CD4-positive, alpha-beta T cell treated with Interleukin-17A for 4 hours (primary cell): ENCODE measurements at regions not wholly inside any gene's neighbourhood (a gene's known extent, or its start where the extent isn't known, plus 50 kb on each side); places are given as distances from the start of the nearest gene placed in this dataset.
"Not testable (repeated sequence)": the region's sequence is repeated elsewhere in the genome, so short reads cannot be mapped to it uniquely, and the experiment has no call there.

Experiments
- DNase-seq: peaks from one replicate; pipeline ENCODE4 v3.0.0-alpha.2; 2020; ENCODE audit warnings: mixed read lengths

DNA sequence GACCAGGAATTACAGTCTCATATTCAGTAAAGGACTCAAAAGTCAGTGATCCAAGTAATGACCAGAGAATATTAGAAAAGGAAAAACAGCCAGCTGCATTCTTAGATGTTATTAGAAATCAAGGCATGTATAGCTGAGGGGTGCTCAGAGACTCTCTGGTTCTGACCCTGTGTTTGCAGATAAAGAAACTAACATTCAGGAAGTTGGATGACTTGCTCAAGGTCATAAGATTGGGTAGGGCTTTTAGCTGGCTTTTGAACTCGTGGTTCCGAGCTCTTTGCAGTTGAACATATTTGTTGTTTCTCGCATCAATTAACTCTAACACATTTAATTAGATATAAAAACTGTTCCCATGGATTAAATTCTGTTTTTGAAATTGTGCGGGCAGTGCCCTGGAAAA, 62.5 kb upstream of the ENPP6 start:
- no peak for DNase-seq

DNA sequence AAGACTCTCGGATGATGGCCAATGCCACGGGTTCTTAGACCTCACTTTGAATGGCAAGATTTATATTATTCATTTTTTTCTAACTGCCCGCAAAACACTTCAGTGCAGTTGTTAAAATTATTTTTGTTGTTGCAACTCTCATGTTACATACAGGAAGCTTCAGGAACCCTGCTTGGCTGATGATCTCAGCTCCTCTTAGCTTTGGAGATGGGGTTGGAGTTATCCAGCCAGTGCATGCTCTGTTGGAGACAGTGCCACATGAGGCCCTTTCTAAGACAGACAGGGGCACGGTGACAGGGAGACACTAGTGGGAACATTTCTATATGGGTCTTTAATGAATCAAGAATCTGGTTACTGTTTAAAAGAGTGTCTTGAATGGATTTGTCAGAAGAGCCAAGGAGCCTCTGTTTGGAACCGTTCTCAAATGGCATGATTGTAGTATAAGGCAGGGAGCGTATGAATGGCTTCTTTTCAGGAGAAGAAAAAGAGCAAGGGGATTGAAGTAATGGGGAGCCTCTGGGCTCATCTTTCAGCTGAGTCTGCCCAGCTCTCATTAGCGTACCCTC, 61.9 kb upstream of the ENPP6 start:
- DNase-seq: no peak

DNA sequence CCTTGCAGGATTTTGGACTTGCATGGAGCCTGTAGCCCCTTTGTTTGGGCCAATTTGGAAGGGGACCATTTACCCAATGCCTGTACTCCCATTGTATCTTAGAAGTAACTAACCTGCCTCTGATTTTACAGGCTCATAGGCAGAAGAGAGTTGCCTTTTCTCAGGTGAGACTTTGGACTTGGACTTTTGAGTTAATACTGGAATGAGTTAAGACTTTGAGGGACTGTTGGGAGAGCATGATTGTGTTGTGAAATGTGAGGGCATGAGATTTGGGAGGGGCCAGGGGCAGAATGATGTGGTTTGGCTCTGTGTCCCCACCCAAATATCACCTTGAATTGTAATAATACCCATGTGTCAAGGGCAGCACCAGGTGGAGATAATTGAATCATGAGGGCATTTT, 60.1 kb upstream of the ENPP6 start:
- not testable (repeated sequence) for DNase-seq

DNA sequence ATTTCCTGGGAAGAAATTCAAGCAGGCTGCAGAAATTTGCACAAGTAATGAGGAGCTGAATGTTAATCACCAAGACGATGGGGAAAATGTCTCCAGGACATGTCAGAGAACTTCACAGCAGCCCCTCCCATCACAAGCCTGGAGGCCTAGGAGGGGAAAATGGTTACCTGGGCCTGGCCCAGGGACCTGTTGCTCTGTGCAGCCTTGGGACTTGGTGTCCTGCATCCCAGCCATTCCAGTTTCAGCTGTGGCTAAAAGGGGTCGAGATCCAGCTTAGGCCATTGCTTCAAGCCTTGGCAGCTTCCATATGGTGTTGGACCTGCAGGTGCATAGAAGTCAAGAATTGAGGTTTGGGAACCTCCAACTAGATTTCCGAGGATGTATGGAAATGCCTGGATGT, 59.3 kb upstream of the ENPP6 start:
- not testable (repeated sequence) for DNase-seq

DNA sequence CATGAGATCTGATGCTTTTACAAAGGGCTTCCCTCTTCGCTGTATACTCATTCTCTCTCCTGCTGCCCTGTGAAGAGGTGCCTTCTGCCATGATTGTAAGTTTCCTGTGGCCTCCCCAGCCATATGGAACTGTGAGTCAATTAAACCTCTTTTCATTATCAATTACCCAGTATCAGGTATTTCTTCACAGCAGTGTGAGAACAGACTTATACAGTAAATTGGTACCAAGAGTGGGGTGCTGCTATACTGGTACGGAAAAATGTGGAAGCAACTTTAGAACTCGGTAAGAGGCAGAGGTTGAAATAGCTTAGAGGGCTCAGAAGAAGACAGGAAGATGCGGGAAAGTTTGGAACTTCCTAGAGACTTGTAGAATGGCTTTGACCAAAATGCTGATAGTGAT, 58.7 kb upstream of the ENPP6 start:
- not testable (repeated sequence) for DNase-seq

DNA sequence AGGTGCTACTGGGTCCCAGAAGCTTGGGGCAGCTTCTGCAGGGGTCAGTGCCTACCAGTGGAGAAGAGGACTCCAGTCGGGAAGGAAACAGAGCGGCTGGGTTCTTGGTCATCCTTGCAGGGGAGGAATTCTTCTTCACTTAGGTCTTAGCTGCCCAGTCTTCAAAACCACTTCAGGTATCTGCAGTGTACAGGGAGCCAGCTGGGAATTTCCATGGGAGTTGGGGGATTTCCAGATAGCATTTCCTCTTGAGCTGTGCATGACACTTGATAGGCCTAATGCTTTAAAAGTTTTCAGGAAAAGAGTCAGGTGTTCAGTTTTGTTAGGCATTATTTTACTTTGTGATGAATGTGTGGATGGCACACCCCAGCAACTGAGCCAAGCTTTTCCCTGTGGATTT, 58.1 kb upstream of the ENPP6 start:
- no peak for DNase-seq

GRCh38 chr4:184274286-184274951, 56.7 kb upstream of the ENPP6 start:
- no peak for DNase-seq

GRCh38 chr4:184273166-184274147, 55.8 kb upstream of the ENPP6 start:
- DNase-seq: no peak

DNA sequence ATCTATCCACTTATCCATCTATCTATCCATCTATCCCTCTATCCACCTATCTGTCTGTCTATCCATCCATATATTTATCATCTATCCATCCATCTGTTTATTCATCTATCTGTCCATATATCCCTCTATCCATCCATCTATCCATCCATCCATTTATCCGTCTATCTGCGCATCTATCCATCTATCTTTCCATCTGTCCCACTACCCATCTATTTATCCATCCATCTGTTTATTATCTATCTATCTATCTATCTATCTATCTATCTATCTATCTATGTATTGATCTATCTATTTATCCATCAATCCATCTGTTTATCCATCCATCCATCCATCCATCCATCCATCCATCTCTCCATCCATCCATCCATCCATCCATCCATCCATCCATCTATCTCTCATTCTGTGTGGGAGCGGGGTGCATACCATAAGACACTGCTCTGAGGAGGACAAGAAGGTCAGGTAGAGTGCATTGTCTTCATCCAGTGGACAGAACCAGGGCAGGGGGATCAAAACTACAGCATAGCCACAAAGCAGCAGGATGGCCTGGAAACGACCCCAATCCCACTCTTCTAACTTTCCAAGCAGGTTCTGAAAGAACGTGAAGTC, 53.2 kb upstream of the ENPP6 start:
- DNase-seq: no peak

DNA sequence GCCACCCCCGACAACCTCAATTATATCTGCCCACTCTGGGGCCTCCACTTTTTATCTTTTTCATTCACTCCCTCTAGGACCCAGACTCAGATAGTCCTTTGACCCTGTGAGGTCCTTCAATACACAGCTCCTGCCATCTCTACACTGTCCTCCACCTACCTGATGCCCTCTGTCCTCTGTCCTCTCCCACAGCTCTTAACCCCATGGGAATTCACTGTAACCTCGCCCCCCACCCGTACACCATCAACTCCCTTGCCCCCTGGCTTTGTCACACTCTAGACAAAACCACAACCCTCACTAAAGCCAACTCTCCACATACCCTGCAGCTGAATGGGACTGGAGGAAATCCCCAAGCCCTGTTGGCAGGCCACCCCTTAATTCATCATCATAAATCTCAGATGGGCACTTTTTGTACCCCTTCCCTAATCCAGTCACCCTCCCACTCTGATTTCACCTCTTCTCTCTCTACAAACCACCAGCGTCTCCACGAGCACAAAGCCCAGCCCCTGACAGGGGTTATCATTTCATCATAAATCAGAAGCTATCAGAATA, 52.3 kb upstream of the ENPP6 start:
- no peak for DNase-seq

- DNase-seq: no peak
These were observed 51.0 kb upstream of the ENPP6 start for GRCh38 chr4:184268584-184269160.

DNA sequence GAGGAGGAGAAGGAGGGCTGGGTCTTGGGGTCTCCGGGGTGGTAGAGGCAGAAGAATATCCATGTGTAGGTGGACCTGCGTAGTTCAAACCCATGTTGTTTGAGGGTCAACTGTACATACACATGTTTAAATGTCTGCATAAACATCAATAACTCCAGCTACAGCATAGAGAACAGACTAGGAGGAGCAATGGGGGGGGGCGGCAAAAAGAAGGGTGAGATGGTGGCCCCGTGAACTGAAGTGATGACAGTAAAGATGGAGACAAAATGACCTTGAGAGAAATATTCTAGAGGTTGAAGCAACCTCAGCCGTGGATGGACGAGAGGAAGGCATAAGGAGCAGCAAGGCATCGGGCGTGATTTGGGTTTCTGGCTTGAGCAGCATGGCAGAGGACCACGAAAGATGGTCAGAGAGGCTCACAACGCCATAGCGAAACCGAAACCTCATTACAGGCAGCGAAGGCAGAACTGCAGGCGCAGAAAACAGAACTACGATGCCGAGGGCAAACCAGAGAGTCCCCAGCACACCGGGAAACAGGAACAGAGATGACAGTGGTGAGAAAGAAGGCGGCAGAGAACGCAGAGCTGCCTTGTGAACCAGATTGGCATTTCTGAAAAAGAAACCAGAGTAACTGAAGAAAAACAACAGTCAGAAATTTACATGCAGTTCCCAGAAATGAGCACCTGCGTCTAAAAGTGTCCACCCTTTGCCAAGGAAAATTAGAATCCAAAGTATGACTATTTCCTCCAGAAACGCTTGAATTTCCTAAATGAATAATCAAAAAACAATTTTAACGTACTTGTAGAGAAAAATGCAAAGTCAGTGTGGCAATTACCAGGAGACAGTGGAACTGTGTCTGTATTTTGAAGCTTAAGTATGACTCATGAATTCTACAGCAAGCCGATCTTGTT, 50.3 kb upstream of the ENPP6 start:
- DNase-seq: peak; percentile 71
